AG08396 (cell line): ENCODE measurements at regions not wholly inside any gene's neighbourhood (a gene's known extent, or its start where the extent isn't known, plus 50 kb on each side); places are given as distances from the start of the nearest gene placed in this dataset.
"Not testable (repeated sequence)": the region's sequence is repeated elsewhere in the genome, so short reads cannot be mapped to it uniquely, and the experiment has no call there.

ENCODE experiments used
- DNase-seq: peaks from one replicate; pipeline ENCODE4 v3.0.0; 2012; ENCODE audit warnings: low spot score, mixed read lengths

DNA sequence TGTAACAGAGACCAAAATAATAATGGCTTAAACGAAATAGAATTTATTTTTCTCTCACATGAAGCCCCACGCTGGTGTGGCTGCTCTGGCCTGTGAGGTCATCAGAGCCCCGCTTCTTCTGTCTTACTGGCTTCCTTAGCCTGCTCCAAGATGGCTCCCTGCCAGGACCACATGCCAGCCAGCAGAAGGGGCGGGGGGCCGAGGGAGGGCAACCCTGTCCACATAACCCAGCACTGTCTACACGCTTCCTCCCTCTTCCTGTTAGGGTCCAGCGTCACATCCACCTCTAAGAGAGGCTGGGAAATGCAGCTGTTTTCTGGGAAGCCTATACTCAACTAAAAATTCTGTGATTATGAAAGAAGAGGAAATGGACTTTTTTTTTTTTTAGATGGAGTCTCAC is 107.9 kb upstream of the DLG1 start:
- DNase-seq: peak; percentile 2

DNA sequence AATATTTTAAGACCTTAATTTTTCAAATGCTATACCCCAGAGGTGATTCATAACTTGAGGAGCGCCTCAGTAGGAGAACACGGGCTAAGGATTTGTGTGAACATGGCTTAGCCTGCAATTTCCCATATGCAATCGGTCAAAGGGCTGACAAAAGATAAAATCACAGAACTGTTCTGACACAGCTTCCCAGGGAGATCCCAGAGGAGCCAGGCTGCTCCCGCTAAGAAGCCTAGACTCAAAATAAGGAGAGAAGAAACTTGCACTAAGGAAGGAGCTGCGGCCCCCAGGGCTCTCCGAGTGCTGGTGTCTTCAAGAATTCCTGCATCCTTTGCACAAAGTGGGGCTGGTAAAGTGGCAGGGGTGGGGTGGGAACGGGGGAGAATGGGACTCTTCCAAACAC is 106.3 kb upstream of the DLG1 start:
- no peak for DNase-seq

DNA sequence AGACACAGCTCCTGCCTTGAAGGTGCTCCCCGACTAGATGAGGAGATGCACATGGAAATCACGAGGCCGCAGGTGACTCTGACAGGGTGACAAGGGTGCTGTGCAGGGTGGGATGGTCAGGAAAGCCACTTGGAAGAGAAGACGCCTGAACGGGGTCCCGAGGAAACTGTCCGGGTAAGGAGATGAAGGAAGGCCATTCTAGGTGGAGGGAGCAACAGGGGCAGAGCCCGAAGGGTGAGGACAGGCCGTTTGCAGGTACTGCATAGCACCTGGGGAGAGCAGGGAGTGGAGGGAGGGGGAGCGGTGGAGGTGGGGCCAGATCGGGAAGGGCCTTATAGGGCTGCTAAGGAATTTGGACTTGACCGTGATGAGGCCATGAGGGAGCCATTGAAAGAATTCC is 105.6 kb upstream of the DLG1 start:
- DNase-seq: peak; percentile 1

DNA sequence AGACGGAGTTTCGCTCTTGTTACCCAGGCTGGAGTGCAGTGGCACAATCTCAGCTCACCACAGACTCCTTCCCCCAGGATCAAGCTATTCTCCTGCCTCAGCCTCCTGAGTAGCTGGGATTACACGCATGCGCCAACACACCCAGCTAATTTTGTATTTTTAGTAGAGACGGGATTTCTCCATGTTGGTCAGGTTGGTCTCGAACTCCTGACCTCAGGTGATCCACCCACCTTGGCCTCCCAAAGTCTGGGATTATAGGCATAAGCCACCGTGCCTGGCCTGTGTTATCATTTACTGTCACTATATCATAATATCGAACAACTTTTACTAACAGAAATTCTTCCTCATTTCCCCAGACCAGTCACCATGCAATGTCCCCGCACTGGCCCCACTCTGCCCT is 104.0 kb upstream of the DLG1 start:
- DNase-seq: not testable (repeated sequence)

DNA sequence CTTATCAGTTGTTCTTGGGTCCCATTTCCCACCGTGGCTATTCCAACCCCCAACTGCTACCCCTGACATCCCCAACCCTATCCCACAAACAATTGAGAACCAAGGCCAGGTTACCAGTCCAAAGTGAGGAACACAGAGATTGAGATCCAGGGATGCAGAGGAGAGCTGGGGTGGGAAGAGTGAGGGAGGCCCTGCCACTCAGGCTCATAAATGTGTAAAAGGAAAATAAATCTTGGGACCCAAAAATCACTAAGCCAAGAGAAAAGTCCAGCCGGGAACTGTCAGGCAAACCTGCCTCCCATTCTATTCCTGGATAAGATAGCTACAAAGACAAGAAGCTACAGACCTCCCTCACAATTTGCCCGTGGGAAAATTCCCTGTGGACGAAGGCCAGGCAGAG is 101.1 kb upstream of the DLG1 start:
- no peak for DNase-seq

DNA sequence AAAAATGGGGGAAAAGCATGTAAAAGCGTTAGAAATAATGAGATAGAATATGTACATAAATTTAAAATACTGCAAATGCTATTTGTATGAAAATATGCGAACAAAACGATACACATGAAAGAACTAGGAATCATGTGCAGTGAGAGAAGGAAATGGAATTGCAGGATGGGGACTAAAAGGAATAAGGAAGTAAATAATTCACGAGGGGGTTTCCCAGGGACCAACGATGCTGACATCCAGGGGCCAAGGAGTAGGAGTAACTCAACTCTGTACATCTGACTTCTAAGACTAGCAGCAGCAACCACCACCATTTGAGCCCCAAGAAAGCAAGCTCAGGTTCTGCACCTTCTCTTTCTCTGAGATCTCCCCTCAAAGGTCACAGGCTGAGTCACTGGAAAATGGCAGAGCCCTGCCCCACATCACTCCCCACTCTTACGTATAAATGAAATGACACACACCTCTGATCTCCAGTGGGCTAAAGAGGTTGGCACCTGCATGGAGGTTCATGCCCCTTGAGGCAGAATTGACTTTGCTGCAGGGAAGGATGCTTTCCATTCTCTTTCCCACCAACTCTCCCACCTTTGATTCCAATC is 100.0 kb upstream of the DLG1 start:
- no peak for DNase-seq

DNA sequence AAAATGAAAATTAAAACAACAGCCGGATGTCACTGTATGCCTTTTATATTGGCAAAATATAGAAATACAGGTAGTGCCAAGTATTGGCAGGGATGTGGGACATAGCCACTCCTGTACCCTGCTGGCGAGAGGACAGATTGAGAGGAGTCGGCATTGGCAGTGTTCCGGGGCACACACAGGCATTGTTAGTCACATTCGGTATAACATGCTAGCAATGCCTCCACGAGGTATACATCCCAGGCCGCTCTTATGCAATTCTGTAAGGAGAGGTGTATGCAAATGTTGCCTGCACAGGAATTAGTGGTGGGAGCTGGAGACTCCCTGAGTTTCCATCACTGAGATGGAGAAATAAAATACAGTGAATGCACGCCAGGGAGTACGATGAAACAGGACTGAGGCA is 99.4 kb upstream of the DLG1 start:
- DNase-seq: no peak

DNA sequence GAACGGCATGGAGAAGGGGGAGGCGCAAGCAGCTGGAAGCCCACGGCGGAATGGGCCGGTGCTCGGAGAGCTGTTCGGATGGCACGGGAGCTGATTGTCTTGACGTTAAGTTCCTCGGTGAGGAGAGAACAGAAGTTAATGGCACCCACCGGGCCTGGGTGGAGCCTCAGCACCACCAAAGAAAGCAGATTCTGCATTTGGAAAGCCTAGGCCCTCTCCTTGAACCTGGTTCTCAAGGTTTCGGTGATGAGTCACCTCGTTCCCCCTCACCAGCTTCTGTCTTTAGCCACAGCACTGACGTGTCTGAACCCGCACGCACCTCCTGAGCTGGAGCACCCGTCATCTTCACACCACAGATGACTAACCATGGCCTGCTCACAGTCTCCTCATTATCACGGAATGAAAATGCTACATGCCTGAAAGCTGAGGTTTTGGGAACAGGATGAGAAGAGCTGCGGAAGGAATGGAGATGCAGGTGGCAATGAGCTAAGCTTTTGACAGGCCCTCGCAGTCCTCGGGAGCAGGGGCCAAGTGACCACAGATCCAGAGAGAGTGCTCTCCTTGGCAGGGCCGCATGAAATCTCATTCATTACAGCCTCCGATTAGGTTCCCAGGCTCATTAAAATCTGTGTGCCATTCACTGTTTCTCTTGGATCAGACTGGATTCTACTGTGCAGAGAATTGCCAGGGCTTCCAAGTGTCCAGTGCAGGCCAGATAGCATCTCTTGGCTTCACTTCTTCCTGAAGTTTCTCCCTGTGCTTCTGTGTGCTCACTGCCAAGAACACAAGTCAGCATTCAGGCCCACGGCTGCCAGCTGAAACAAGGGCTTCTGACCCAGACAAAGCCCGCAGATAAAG is 96.3 kb upstream of the DLG1 start:
- peak; percentile 90 for DNase-seq

DNA sequence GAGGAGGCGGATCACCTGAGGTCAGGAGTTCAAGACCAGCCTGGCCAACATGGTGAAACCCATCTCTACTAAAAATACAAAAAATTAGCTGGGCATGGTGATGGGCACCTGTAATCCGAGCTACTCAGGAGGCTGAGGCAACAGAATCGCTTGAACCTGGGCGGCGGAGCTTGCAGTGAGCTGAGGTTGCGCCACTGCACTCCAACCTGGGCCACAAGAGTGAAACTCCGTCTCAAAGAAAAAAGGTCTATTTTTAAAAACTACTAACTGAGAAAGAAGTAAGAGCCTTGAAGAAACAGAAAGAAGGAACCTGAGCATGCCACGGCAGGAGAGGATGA is 95.7 kb upstream of the DLG1 start:
- DNase-seq: not testable (repeated sequence)

DNA sequence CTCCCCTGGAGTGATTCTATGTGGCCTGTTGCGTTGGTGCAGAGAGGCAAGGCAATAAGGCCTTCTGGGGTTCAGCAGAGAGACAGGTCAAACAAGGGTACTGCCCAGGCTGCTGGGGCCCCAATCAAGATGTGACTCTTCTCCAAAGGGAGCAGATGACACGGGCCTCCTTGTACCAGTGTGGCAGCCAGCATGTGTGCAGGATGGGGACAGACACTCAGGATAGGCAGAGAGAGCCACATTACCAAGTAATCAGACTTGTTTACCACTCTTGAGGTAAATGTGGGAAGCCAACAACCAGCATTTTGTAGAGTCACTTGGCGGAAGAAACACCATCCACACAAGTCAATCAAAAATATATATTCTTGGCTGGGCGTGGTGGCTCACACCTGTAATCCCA is 95.3 kb upstream of the DLG1 start:
- DNase-seq: no peak

DNA sequence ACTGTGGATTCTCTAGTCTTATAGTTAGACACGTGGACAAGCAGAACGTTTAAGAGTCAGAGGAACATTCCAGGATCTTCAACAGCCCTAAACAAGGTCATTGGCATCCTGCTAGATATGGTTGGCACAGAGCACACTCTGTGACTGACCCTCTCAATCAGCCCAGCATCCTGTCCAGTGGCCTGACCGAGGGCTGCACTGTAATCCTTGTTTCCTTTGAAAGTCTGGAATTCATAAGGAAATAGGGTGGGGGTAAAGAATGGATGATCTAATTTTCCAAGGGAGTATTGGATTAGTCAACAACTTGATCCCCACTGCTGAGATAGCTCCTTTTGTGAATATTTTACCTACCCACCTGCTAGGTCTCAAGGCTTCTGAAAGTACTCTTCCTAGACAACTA is 94.5 kb upstream of the DLG1 start:
- no peak for DNase-seq

DNA sequence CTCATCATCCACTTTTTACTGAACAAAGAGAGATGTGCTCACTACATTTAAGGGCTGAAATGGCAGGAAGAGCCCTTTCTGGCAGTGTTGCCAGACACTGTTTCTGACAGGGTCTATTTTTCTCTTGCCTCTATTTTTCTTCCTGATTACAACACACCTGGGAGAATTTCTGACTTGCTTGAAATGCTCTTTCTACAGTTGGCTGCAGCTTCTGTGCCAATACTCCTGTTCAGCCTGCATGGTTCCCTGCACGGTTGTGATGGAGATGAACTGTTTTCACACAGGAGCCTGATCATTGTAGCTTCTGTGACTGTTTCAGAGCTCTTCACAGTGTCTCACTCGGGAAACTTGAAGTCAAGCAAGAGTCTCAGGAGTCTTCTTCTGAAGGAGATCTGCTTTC is 83.0 kb upstream of the DLG1 start:
- no peak for DNase-seq

DNA sequence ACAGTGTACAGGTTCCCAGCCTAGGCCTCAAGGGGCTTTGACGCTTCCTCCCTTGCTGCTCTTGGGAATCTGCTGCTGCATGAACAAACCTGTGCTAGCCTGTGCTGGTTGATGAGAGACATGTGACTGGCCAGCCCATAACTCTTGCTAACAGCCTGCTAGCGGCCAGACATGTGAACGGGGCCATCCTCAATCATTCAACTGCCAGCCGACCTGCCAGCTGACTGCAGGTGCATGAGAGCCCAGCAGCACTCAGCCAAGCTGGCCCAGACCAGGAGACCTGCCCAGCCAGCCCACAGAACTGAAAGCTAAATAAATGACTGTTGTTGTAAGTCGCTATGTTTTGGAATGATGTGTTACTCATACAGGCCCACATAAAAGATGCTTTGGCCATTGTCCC is 82.4 kb upstream of the DLG1 start:
- no peak for DNase-seq

DNA sequence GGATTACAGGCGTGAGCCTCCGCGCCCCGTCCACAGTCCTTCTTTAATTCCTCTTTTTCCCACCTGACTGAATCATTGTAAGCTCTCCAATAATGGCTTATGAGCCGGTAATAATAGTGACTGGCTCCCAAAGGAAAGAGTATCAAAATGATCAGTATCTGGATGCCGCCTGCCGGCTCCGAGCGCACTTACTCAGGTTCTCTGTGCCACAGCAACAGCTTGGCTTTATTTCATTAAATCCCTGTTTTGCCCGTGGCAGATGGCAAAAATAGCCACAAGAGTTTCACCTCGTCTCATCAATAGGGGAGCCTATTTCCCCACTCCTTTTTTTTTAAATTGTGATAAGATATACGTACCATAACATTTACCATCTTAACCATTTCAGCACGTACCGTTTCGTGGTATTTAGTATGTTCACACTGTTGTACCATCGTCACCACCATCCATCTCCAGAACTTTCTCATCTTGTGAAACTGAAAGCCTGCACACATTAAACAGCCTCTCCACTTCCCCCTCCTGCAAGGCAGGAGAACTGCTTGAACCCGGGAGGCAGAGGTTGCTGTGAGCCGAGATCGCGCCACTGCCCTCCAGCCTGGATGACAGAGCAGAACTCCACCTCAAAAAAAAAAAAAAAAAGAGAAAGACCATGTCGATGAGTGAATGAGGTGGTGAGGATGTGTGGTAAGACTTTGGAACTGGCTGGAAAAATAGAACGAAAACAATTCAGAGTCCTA is 80.7 kb upstream of the DLG1 start:
- no peak for DNase-seq

DNA sequence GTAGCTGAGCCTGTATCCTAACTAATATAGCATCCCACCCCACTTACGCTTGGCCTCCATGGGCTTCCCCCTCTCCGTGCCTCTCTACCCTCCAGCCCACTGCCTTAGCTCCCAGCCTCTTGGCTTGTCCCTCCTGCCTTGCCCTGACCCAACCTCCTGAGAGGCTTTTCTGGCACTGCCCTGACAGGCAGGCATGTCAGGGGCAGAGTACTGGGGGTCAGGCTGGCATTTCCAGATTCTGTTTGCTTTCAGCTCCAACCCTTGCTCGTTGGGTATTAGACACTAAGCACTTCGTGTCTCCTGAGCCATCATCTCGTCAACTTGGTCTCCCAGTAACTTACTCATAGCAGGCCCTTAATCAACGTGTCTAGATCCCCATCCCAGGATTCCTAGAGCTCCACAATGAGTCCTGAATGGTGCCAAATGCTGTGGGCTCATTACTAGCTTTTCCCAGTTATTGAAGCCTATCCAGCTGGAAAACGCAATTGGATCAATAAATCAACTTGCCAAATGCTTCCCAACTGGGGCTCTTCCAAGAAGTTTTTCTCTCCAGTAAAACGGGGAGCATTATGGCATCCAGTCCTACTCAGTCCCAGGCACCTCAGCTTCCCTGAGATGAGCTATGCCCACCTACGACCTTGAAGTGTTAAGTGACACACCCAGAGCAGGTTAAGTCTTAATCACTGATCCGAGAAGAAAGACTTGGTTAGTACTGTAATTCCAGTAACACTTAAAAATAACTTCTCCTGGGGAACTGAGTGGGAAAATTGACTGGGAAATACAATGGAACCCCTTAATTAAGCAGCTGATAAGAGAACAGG is 78.5 kb upstream of the DLG1 start:
- DNase-seq: no peak

DNA sequence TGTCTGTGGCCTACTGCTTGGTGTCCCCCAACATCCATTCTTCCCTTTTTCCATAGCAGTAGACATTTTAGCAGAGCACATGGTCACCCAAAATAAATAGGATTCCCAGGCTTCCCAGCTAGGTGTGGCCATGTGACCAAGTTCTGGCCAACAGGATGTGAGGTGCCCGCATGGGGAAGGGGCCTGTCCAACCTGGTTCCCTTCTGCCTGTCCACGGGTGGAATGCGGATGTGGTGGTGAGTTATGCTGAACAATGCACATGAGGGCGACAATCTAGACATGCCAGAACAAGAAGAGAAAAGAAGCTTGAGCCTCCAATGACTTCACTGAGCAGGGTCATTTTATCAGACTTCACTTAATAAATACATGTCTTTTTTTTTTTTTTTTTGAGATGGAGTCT is 77.6 kb upstream of the DLG1 start:
- DNase-seq: no peak

DNA sequence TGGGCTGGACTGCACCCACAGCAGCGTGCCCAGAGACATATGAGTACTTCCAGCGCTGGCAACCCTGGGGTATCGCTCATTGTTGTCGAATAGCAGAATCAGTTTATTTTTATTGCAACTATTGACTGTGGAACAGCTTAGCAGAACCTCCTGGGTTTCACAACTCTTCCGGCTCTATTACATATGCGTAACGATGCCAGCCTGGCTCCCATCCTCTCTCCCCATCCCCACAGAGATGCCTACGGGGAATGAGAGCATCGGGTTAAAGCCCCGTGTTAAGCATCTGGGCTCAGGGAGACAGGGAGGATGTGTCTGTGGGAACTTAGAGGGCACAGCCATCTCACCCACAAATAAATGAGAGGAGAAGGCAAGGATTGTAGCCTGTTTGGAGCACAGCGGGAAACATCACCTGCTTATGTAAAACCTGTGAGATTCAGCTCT is 76.6 kb upstream of the DLG1 start:
- DNase-seq: no peak

DNA sequence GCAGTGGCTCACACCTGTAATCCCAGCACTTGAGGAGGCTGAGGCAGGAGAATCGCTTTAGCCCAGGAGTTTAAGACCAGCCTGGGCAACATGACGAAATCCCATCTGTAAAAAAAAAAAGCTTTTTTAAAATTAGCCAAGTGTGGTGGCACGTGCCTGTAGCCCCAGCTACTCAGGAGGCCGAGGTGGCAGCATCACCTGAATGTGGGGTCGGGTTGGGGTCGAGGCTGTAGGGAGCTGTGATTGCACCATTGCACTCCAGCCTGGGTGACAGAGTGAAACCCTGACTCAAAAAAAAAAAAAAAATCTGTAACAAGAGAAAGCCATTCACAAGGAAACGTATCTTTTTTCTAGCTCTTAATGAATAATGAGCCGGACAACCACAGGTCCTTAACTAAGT is 74.7 kb upstream of the DLG1 start:
- no peak for DNase-seq

DNA sequence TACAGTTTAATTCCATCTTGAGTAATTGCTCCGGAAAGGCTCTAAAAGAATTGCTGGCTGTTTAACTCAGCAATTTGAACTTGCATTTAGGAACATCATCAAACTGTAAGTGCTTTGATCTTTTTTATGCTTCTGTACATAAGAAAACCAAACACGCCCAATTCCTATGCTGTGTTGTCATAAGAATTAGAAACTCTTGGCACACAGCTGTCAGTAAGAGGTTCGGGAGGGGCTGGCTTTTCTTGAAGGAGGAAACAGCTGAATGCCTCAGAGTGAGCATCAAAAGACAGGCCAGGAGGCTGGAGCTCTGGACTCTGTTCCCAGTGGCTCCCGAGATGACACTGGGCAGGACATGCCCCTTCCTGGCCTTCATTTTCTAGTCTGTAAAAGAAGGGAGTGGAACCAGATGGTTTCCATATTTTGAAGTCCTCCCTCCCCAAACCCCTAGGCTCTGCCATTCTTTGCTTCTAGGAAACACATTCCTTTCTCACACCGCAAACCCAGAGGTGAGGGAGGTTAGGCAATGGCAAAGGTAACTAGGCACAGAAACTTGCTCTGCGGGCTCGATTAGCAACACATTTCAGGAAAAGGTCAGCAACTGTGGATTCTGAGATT is 73.7 kb upstream of the DLG1 start:
- DNase-seq: peak; percentile 70

DNA sequence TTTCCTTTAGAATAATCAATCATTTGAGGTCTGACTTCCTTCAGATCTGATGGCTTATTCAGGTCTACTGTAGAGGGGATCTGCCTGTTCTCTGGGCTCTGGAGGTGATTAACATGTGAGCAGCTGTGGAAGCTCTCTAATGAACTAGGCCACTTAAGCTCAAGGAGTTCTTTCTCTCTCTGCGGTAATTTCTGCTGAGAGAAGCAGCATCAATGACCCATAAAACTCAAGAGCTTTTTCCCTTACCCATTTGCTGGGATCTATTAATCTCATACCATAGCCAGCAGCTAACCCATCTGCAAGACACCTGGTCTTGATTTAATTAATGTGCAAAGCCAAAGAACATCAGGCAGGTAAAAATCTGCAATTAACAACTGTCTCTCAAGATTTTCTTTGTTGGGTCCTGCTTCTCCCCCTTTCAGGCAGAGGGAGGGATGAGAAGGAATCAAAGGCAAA is 73.2 kb upstream of the DLG1 start:
- no peak for DNase-seq

DNA sequence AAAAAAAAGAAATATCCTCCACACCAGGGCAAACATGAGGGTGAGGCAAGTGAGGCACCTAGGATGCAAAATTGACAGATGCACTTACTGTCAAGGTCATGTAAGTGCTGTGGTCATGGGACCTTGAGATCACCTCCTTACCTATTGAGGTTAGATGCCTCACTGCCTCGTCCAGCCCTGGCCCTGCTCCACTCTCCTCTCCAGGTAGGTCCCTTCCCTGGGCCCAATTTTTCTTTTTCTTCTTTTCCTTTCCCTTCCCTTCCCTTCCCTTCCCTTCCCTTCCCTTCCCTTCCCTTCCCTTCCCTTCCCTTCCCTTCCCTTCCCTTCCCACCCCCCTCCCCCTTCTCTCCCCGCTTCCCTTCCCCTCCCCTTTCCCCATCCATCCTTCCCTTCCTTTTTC is 71.1 kb upstream of the DLG1 start:
- no peak for DNase-seq

DNA sequence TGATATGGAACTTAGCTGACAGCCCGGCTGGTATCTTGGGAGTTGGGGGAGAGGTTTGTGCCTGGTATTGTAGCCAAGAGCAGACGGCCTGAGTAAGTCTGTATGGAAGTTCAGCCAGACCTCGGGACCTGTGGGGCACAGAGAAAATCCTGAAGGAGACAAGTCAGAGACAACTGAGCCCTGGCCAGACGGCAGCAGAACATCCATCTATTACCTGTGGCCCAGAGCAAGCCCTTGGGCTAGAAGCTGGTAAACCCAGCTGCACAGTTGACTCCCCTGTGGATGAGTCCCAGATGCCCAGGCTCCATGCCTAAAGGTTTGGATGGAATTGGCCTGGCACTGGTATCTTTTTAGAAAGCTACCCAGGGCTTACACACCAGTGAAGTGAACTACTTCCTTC is 70.4 kb upstream of the DLG1 start:
- DNase-seq: no peak
